A549 (cell line): ENCODE measurements at regions not wholly inside any gene's neighbourhood (a gene's known extent, or its start where the extent isn't known, plus 50 kb on each side); places are given as distances from the start of the nearest gene placed in this dataset.

Experiments used
- ATAC-seq, 2 experiments: fragments of 200-7000 bp in 1 of 2; fragments of >200 bp in 1 of 2; cut with Nextera tagmentation in 1 of 2; cut with Tn5 transposase in 1 of 2; 3 replicates each; pipeline versions ENCODE4 v1.8.0 to v1.9.1; 2018 to 2020; ENCODE audit warnings: mild to moderate bottlenecking in 1 of 2, moderate library complexity in 1 of 2
- CTCF ChIA-PET: fragments of 300-600 bp; sonication (Branson Sonifier 250); formaldehyde crosslinking; extraction: SDS; loops from one replicate; lab custom pipeline; 2021; ENCODE audit warnings: antibody characterized with exemption, inconsistent platforms; lab: Yijun Ruan, JAX
- POLR2A ChIA-PET: fragments of 350-600 bp; formaldehyde crosslinking; extraction: SDS; loops from one replicate; lab custom pipeline; 2021; ENCODE audit warnings: antibody characterized with exemption, inconsistent platforms; lab: Yijun Ruan, JAX
- DNase-seq, 2 experiments: peaks; one replicate each; pipeline versions ENCODE4 v3.0.0 to v3.0.0-alpha.2; 2011 to 2016; ENCODE audit warnings: low read depth in 1 of 2, low spot score in 1 of 2
- FAIRE-seq: peaks from 2 replicates; lab custom pipeline; 2011; peaks lifted over from hg19 to GRCh38; lab: Jason Lieb, UNC
- H3K27ac ChIP-seq, 2 experiments: fragments of >200 bp; sonication (Bioruptor Twin); formaldehyde crosslinking; 3 replicates each; pipeline ENCODE4 v1.5.1; 2016 to 2017
- H3K4me1 ChIP-seq: fragments of >200 bp; sonication (Bioruptor Twin); formaldehyde crosslinking; 3 replicates; pipeline ENCODE4 v1.6.1; 2016
- H3K4me2 ChIP-seq: fragments of >200 bp; sonication (Bioruptor Twin); formaldehyde crosslinking; 3 replicates; pipeline ENCODE4 v1.6.1; 2016
- H3K4me3 ChIP-seq: fragments of >200 bp; sonication (Bioruptor Twin); formaldehyde crosslinking; 3 replicates; pipeline ENCODE4 v1.5.1; 2016
- H3K9me3 ChIP-seq: fragments of >200 bp; sonication (Bioruptor Twin); formaldehyde crosslinking; 3 replicates; pipeline ENCODE4 v1.6.1; 2016
- CBX2 ChIP-seq: fragments of 200-600 bp; sonication (generic); IDR thresholded peaks from 2 replicates; pipeline ENCODE4 v1.6.1; 2016; ENCODE audit warnings: low read depth, mild to moderate bottlenecking, borderline replicate concordance
- CBX8 ChIP-seq: fragments of 200-600 bp; sonication (generic); IDR thresholded peaks from 2 replicates; pipeline ENCODE4 v1.6.1; 2016
- CHD4 ChIP-seq: fragments of 200-600 bp; sonication (generic); IDR thresholded peaks from 2 replicates; pipeline ENCODE4 v1.6.1; 2016; ENCODE audit warnings: antibody characterized with exemption, mild to moderate bottlenecking, borderline replicate concordance
- EHMT2 ChIP-seq: fragments of 200-600 bp; sonication (generic); IDR thresholded peaks from 2 replicates; pipeline ENCODE4 v1.6.1; 2016; ENCODE audit warnings: antibody characterized with exemption, low read depth, mild to moderate bottlenecking, moderate library complexity
- FOSL2 ChIP-seq, 2 experiments: fragments of 450-650 bp in 1 of 2; fragments of >200 bp in 1 of 2; sonication (Bioruptor Twin) in 1 of 2; formaldehyde crosslinking; IDR thresholded peaks; 2 replicates each; pipeline versions ENCODE4 v1.5.0 to v1.6.1; 2016 to 2020; ENCODE audit warnings: mild to moderate bottlenecking in 1 of 2, moderate library complexity in 1 of 2
- FOXS1 ChIP-seq: fragments of 250-450 bp; sonication (Bioruptor Pico); IDR thresholded peaks from 2 replicates; pipeline ENCODE4 v1.5.0; 2020; ENCODE audit warnings: mild to moderate bottlenecking, moderate library complexity
- GATA3 ChIP-seq: IDR thresholded peaks from 2 replicates; pipeline ENCODE4 v1.6.1; 2012; ENCODE audit warnings: borderline replicate concordance
- HDAC2 ChIP-seq: fragments of 200-600 bp; sonication (generic); IDR thresholded peaks from 2 replicates; pipeline ENCODE4 v1.6.1; 2016
- HEYL ChIP-seq: fragments of 250-450 bp; sonication (Bioruptor Pico); IDR thresholded peaks from 2 replicates; pipeline ENCODE4 v1.8.0; 2021; ENCODE audit warnings: mild to moderate bottlenecking, moderate library complexity
- HMGXB4 ChIP-seq: fragments of 250-450 bp; sonication (Bioruptor Pico); IDR thresholded peaks from 2 replicates; pipeline ENCODE4 v1.5.0; 2021; ENCODE audit warnings: mild to moderate bottlenecking, moderate library complexity, borderline replicate concordance
- HOXA7 ChIP-seq: fragments of 250-450 bp; sonication (Bioruptor Pico); IDR thresholded peaks from 2 replicates; pipeline ENCODE4 v1.5.0; 2020; ENCODE audit warnings: mild to moderate bottlenecking, moderate library complexity
- HOXB13 ChIP-seq: fragments of 250-450 bp; sonication (Bioruptor Pico); IDR thresholded peaks from 2 replicates; pipeline ENCODE4 v1.5.0; 2020; ENCODE audit warnings: low read depth, mild to moderate bottlenecking, moderate library complexity
- HOXB5 ChIP-seq: fragments of 250-450 bp; sonication (Bioruptor Pico); IDR thresholded peaks from 2 replicates; pipeline ENCODE4 v1.5.0; 2020; ENCODE audit warnings: mild to moderate bottlenecking, moderate library complexity
- JUN ChIP-seq, 2 experiments: fragments of >200 bp; sonication (Bioruptor Twin); formaldehyde crosslinking; IDR thresholded peaks; 2 replicates in 1 of 2; 3 replicates in 1 of 2; pipeline ENCODE4 v1.6.1; 2016 to 2017
- JUNB ChIP-seq: fragments of >200 bp; sonication (Bioruptor Twin); formaldehyde crosslinking; IDR thresholded peaks from 2 replicates; pipeline ENCODE4 v1.6.1; 2016
- KDM1A ChIP-seq: fragments of 200-600 bp; sonication (generic); IDR thresholded peaks from 2 replicates; pipeline ENCODE4 v1.6.1; 2016; ENCODE audit warnings: low read depth, mild to moderate bottlenecking
- MAFK ChIP-seq: fragments of 450-650 bp; IDR thresholded peaks from 2 replicates; pipeline ENCODE4 v1.6.1; 2014; ENCODE audit not compliant: partially characterized antibody
- MAZ ChIP-seq: fragments of 150-350 bp; IDR thresholded peaks from 2 replicates; pipeline ENCODE4 v1.6.1; 2014; ENCODE audit warnings: antibody characterized with exemption, low read depth, low read length, borderline replicate concordance
- NR3C1 ChIP-seq: fragments of >200 bp; sonication (Bioruptor Twin); formaldehyde crosslinking; IDR thresholded peaks from 3 replicates; pipeline ENCODE4 v1.6.1; 2017
- PBX3 ChIP-seq: IDR thresholded peaks from 2 replicates; pipeline ENCODE4 v1.6.1; 2012
- POLR2A ChIP-seq: IDR thresholded peaks from 2 replicates; pipeline ENCODE4 v1.6.1; 2012; ENCODE audit warnings: mild to moderate bottlenecking, low read length
- RAD21 ChIP-seq, 2 experiments: fragments of >200 bp in 1 of 2; sonication (Bioruptor Twin) in 1 of 2; formaldehyde crosslinking in 1 of 2; IDR thresholded peaks in 1 of 2; conservative IDR thresholded peaks in 1 of 2; 2 replicates in 1 of 2; 3 replicates in 1 of 2; pipeline ENCODE4 v1.6.1; 2012 to 2018; ENCODE audit warnings: inconsistent platforms in 1 of 2
- RARB ChIP-seq: fragments of 250-450 bp; sonication (Bioruptor Pico); IDR thresholded peaks from 2 replicates; pipeline ENCODE4 v1.8.0; 2021; ENCODE audit warnings: mild to moderate bottlenecking, moderate library complexity
- RNF2 ChIP-seq: fragments of 200-600 bp; sonication (generic); IDR thresholded peaks from 2 replicates; pipeline ENCODE4 v1.6.1; 2016; ENCODE audit warnings: low read depth, mild to moderate bottlenecking, antibody characterized with exemption, moderate library complexity, borderline replicate concordance
- TFCP2L1 ChIP-seq: fragments of 250-450 bp; sonication (Bioruptor Pico); IDR thresholded peaks from 2 replicates; pipeline ENCODE4 v1.5.0; 2021; ENCODE audit warnings: mild to moderate bottlenecking
- TP53 ChIP-seq: fragments of 250-450 bp; sonication (Bioruptor Pico); IDR thresholded peaks from 2 replicates; pipeline ENCODE4 v1.5.0; 2021; ENCODE audit warnings: mild to moderate bottlenecking, moderate library complexity
- ZC3H11A ChIP-seq: fragments of 450-650 bp; IDR thresholded peaks from 2 replicates; pipeline ENCODE4 v1.6.1; 2014; ENCODE audit warnings: antibody characterized with exemption, mild to moderate bottlenecking
- ZFP36 ChIP-seq: fragments of 450-650 bp; IDR thresholded peaks from 2 replicates; pipeline ENCODE4 v1.6.1; 2014; ENCODE audit warnings: borderline replicate concordance; ENCODE audit not compliant: partially characterized antibody
- WGBS: methylation state at CpG from one replicate; pipeline ENCODE4 v1.1.6; 2017; ENCODE audit errors: missing lambda C conversion rate; 5-methylcytosine and 5-hydroxymethylcytosine counted together
- TF ChIP-seq, protein P1 (sequence below): fragments of 450-650 bp; IDR thresholded peaks from 2 replicates; pipeline ENCODE4 v1.6.1; 2014; ENCODE audit warnings: antibody characterized with exemption
- TF ChIP-seq, protein P2 (sequence below): IDR thresholded peaks from 2 replicates; pipeline ENCODE4 v1.6.1; 2012
- TF ChIP-seq, protein P3 (sequence below): fragments of 200-600 bp; sonication (generic); IDR thresholded peaks from 2 replicates; pipeline ENCODE4 v1.6.1; 2016; ENCODE audit warnings: antibody characterized with exemption, mild to moderate bottlenecking, moderate library complexity

DNA sequence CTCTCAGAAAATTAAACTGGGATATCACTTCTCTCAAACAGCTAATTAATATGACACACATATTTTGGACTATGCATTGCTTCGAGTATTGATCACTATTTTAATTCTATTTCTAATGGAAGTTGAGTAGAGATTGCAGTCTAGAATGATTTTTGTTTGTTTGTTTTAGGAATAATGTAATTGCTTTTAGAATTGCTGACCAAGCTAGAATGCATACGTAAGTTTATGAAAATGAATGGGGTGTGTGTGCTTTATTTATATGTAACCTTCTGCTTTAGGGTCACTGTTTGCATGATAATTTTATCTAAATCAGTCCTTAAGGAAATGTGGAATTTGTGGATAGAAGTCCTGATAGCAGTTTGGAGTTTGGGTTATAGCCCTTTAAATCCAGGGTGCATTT lies 371.4 kb downstream of the NR2F2 start:
- H3K4me1 ChIP-seq: no peaks in the 10 kb centered on the region
- 21% methylated on average over 2 of the region's 2 CpGs for WGBS
- TF ChIP-seq JUNB: no peak
- no peak for TF ChIP-seq CBX8
- peak; percentile 82 for TF ChIP-seq MAFK
- TF ChIP-seq HOXB5 (CRISPR knock-in tag): no peak
- ChIA-PET CTCF (interaction anchor here (1.3 to 1.6 kb wide), 3 partner anchors 13 to 32 kb away, joined by 3 to 5 read pairs (median 3); no protein-coding TSS in a partner anchor), POLR2A (no interaction called here)
- H3K9me3 ChIP-seq: no peaks in the 10 kb centered on the region
- no peak overlapping the region for H3K4me3 ChIP-seq
- FAIRE-seq (no peak), DNase-seq (no peak), ATAC-seq (no peak)
- H3K27ac ChIP-seq: no peak overlapping the region
- no peak overlapping the region for H3K4me2 ChIP-seq

- FAIRE-seq: no peak
- Histone ChIP-seq H3K27ac (no peak overlapping the region), H3K4me2 (no peak overlapping the region), H3K4me1 (no peaks in the 10 kb centered on the region), H3K4me3 (no peak overlapping the region), H3K9me3 (no peaks in the 10 kb centered on the region)
- CTCF ChIA-PET: interaction anchor here (1.3 to 1.6 kb wide), 2 partner anchors 12 to 31 kb away, joined by 3 to 5 read pairs; no protein-coding TSS in a partner anchor
- POLR2A ChIA-PET: no interaction called here
- no peak for ATAC-seq
- TF ChIP-seq, protein P1, sequence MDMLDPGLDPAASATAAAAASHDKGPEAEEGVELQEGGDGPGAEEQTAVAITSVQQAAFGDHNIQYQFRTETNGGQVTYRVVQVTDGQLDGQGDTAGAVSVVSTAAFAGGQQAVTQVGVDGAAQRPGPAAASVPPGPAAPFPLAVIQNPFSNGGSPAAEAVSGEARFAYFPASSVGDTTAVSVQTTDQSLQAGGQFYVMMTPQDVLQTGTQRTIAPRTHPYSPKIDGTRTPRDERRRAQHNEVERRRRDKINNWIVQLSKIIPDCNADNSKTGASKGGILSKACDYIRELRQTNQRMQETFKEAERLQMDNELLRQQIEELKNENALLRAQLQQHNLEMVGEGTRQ: no peak
- TF ChIP-seq MAZ (no peak), CBX2 (no peak), GATA3 (no peak), RAD21 (conservative IDR thresholded peaks at IDR 0.05 in 1 of 2, IDR thresholded peaks at IDR 0.05 in 1 of 2) (no peak), CHD4 (no peak), ZFP36 (no peak), TP53 (no peak), FOXS1 (no peak), PBX3 (no peak), HMGXB4 (no peak), FOSL2 (IDR thresholded peaks at IDR 0.05) (no peak), FOSL2 (CRISPR knock-in tag; IDR thresholded peaks at IDR 0.05) (no peak), HOXB5 (CRISPR knock-in tag) (no peak), HOXA7 (CRISPR knock-in tag) (no peak), HOXB13 (no peak), JUN (IDR thresholded peaks at IDR 0.05) (no peak)
- TF ChIP-seq, protein P2, sequence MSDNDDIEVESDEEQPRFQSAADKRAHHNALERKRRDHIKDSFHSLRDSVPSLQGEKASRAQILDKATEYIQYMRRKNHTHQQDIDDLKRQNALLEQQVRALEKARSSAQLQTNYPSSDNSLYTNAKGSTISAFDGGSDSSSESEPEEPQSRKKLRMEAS: no peak
- no peak for DNase-seq
- WGBS: 6% methylated on average over 4 of the region's 4 CpGs
Measured at GRCh38 chr15:96702589-96702988, 372.1 kb downstream of the NR2F2 start.

GRCh38 chr15:96703091-96703490 lies 372.6 kb downstream of the NR2F2 start:
- no peak for ATAC-seq
- 2% methylated on average over 3 of the region's 3 CpGs for WGBS
- no peak for FAIRE-seq
- H3K4me2 ChIP-seq: no peak overlapping the region
- POLR2A ChIA-PET: no interaction called here
- H3K9me3 ChIP-seq: no peaks in the 10 kb centered on the region
- H3K4me3 ChIP-seq: no peak overlapping the region
- no peak for DNase-seq
- CTCF ChIA-PET: no interaction called here
- no peak overlapping the region for H3K27ac ChIP-seq
- no peaks in the 10 kb centered on the region for H3K4me1 ChIP-seq
- TF ChIP-seq GATA3 (no peak), KDM1A (no peak), RNF2 (no peak), HOXB5 (CRISPR knock-in tag) (no peak), MAFK (no peak), HDAC2 (no peak), ZC3H11A (no peak), NR3C1 (no peak), TFCP2L1 (no peak), POLR2A (no peak), HEYL (CRISPR knock-in tag) (no peak), RARB (CRISPR knock-in tag) (no peak), EHMT2 (no peak)
- TF ChIP-seq, protein P3, sequence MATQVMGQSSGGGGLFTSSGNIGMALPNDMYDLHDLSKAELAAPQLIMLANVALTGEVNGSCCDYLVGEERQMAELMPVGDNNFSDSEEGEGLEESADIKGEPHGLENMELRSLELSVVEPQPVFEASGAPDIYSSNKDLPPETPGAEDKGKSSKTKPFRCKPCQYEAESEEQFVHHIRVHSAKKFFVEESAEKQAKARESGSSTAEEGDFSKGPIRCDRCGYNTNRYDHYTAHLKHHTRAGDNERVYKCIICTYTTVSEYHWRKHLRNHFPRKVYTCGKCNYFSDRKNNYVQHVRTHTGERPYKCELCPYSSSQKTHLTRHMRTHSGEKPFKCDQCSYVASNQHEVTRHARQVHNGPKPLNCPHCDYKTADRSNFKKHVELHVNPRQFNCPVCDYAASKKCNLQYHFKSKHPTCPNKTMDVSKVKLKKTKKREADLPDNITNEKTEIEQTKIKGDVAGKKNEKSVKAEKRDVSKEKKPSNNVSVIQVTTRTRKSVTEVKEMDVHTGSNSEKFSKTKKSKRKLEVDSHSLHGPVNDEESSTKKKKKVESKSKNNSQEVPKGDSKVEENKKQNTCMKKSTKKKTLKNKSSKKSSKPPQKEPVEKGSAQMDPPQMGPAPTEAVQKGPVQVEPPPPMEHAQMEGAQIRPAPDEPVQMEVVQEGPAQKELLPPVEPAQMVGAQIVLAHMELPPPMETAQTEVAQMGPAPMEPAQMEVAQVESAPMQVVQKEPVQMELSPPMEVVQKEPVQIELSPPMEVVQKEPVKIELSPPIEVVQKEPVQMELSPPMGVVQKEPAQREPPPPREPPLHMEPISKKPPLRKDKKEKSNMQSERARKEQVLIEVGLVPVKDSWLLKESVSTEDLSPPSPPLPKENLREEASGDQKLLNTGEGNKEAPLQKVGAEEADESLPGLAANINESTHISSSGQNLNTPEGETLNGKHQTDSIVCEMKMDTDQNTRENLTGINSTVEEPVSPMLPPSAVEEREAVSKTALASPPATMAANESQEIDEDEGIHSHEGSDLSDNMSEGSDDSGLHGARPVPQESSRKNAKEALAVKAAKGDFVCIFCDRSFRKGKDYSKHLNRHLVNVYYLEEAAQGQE: no peak
